Ectodermal cell (in vitro differentiated cells): ENCODE measurements at regions not wholly inside any gene's neighbourhood (a gene's known extent, or its start where the extent isn't known, plus 50 kb on each side); places are given as distances from the start of the nearest gene placed in this dataset.

Experiments
- H3K27ac ChIP-seq: 2 replicates; pipeline ENCODE4 v1.7.0; 2013; ENCODE audit warnings: mild to moderate bottlenecking, low read depth, low read length; ENCODE audit not compliant: insufficient read depth, poor library complexity, severe bottlenecking
- H3K27me3 ChIP-seq: 2 replicates; pipeline ENCODE4 v1.7.0; 2013; ENCODE audit warnings: mild to moderate bottlenecking, low read length; ENCODE audit not compliant: insufficient read depth, control insufficient read depth, poor library complexity, severe bottlenecking
- H3K36me3 ChIP-seq: one replicate; pipeline ENCODE4 v1.7.0; 2013; ENCODE audit warnings: low read length; ENCODE audit not compliant: control insufficient read depth, insufficient read depth
- H3K4me1 ChIP-seq: one replicate; pipeline ENCODE4 v1.7.0; 2013; ENCODE audit warnings: low read length; ENCODE audit not compliant: control insufficient read depth, insufficient read depth
- H3K4me3 ChIP-seq: 2 replicates; pipeline ENCODE4 v1.7.0; 2013; ENCODE audit warnings: low read depth, low read length, control low read depth; ENCODE audit not compliant: insufficient read depth
- H3K9me3 ChIP-seq: 2 replicates; pipeline ENCODE4 v1.7.0; 2013; ENCODE audit warnings: mild to moderate bottlenecking, low read length, moderate library complexity; ENCODE audit not compliant: control insufficient read depth
- WGBS, 2 experiments: methylation state at CpG; one replicate each; pipeline ENCODE4 v1.1.7; 2013; ENCODE audit warnings: missing lambda C conversion rate in 2 of 2; 5-methylcytosine and 5-hydroxymethylcytosine counted together

GRCh38 chr12:29070309-29070708 lies 78.8 kb upstream of the FAR2 start:
- Histone ChIP-seq H3K4me3 (no peak overlapping the region), H3K9me3 (no peaks in the 10 kb centered on the region), H3K4me1 (peaks cover 10% of the 10 kb centered on the region), H3K27me3 (peaks cover 20% of the 10 kb centered on the region), H3K27ac (no peak overlapping the region), H3K36me3 (no peaks in the 10 kb centered on the region)
- no CpG with 5 or more reads among the region's 1 CpG for WGBS, 2 experiments

- Histone ChIP-seq H3K36me3 (no peaks in the 10 kb centered on the region), H3K27me3 (peaks cover 18% of the 10 kb centered on the region), H3K4me1 (peaks cover 6% of the 10 kb centered on the region), H3K27ac (no peak overlapping the region), H3K9me3 (no peaks in the 10 kb centered on the region), H3K4me3 (no peak overlapping the region)
Measured at GRCh38 chr12:29071099-29071498, 78.0 kb upstream of the FAR2 start.

GRCh38 chr12:29072631-29073030 lies 76.4 kb upstream of the FAR2 start:
- 66 to 82% methylated on average over 1 of the region's 1 CpG for WGBS, 2 experiments
- H3K4me3 ChIP-seq, result no peak overlapping the region

GRCh38 chr12:29073631-29074239 lies 75.3 kb upstream of the FAR2 start:
- Histone ChIP-seq H3K9me3 (no peaks in the 10 kb centered on the region), H3K4me1 (peaks cover 6% of the 10 kb centered on the region), H3K27ac (no peak overlapping the region), H3K36me3 (no peaks in the 10 kb centered on the region), H3K27me3 (no peaks in the 10 kb centered on the region), H3K4me3 (no peak overlapping the region)
- WGBS, 2 experiments, result 50 to 60% methylated on average over 2 of the region's 3 CpGs

More at GRCh38 chr12:29072631-29073030, 76.4 kb upstream of the FAR2 start:
- Histone ChIP-seq H3K27me3 (peaks cover 10% of the 10 kb centered on the region), H3K36me3 (no peaks in the 10 kb centered on the region), H3K9me3 (no peaks in the 10 kb centered on the region), H3K4me1 (peaks cover 6% of the 10 kb centered on the region), H3K27ac (no peak overlapping the region)

GRCh38 chr12:29081101-29081500 lies 68.0 kb upstream of the FAR2 start:
- Histone ChIP-seq H3K9me3 (no peaks in the 10 kb centered on the region), H3K27ac (no peak overlapping the region), H3K27me3 (no peaks in the 10 kb centered on the region), H3K4me3 (no peak overlapping the region), H3K36me3 (no peaks in the 10 kb centered on the region), H3K4me1 (no peaks in the 10 kb centered on the region)

GRCh38 chr12:29082522-29082921 lies 66.6 kb upstream of the FAR2 start:
- no peaks in the 10 kb centered on the region for H3K9me3 ChIP-seq
- H3K4me1 ChIP-seq, result no peaks in the 10 kb centered on the region
- no peak overlapping the region for H3K27ac ChIP-seq
- H3K4me3 ChIP-seq, result no peak overlapping the region
- no peaks in the 10 kb centered on the region for H3K27me3 ChIP-seq
- 92 to 93% methylated on average over 4 of the region's 4 CpGs for WGBS, 2 experiments
- H3K36me3 ChIP-seq, result no peaks in the 10 kb centered on the region

- Histone ChIP-seq H3K27me3 (no peaks in the 10 kb centered on the region), H3K4me3 (no peak overlapping the region), H3K36me3 (no peaks in the 10 kb centered on the region), H3K27ac (no peak overlapping the region), H3K4me1 (no peaks in the 10 kb centered on the region), H3K9me3 (peaks cover 2% of the 10 kb centered on the region)
- 81% methylated on average over 9 of the region's 9 CpGs for WGBS, 2 experiments
Measured at GRCh38 chr12:29086325-29087271, 62.5 kb upstream of the FAR2 start.

GRCh38 chr12:29088611-29089219 lies 60.4 kb upstream of the FAR2 start:
- Histone ChIP-seq H3K27ac (no peak overlapping the region), H3K36me3 (no peaks in the 10 kb centered on the region), H3K9me3 (peaks cover 2% of the 10 kb centered on the region)

More at GRCh38 chr12:29088611-29089219, 60.4 kb upstream of the FAR2 start:
- H3K4me1 ChIP-seq, result no peaks in the 10 kb centered on the region
- H3K27me3 ChIP-seq, result no peaks in the 10 kb centered on the region
- H3K4me3 ChIP-seq, result no peak overlapping the region
